HCT116 (cell line): ENCODE measurements at regions not wholly inside any gene's neighbourhood (a gene's known extent, or its start where the extent isn't known, plus 50 kb on each side); places are given as distances from the start of the nearest gene placed in this dataset.

Source experiments
- ATAC-seq: fragments of 200-7000 bp; cut with Tn5 transposase; 2 replicates; pipeline ENCODE4 v1.9.1; 2020; ENCODE audit warnings: mild to moderate bottlenecking, moderate library complexity
- BruUV-seq: library from RNA; stranded (reverse); fragments of 400-500 nt; replicated peaks from 2 replicates; lab custom pipeline; 2021; lab: Mats Ljungman, UMichigan
- CTCF ChIA-PET: fragments of 300-600 bp; sonication (Branson Sonifier 250); formaldehyde crosslinking; loops from one replicate; lab custom pipeline; 2021; ENCODE audit warnings: antibody characterized with exemption; lab: Charles Lee
- POLR2A ChIA-PET: fragments of 300-600, 350-600 bp; sonication (Branson Sonifier 250); formaldehyde crosslinking; loops from one replicate; lab custom pipeline; 2021; ENCODE audit warnings: antibody characterized with exemption; lab: Charles Lee
- RAD21 ChIA-PET, 2 experiments: fragments of 300-600 bp; sonication (Branson Sonifier 250); formaldehyde crosslinking; loops; one replicate each; lab custom pipeline; 2023; ENCODE audit warnings: low total read pairs in 2 of 2; ENCODE audit not compliant: uncharacterized antibody in 2 of 2, unreplicated experiment in 2 of 2, low non-redundant PET in 1 of 2; lab: Charles Lee
- DNase-seq: peaks from one replicate; pipeline ENCODE4 v3.0.0-alpha.2; 2010; ENCODE audit warnings: low read depth, low spot score
- H2AFZ ChIP-seq: fragments of 200-600 bp; shearing (Covaris generic), sonication (generic); 2 replicates; pipeline ENCODE4 v1.6.1; 2017; ENCODE audit warnings: low read depth, mixed run types, mixed read lengths, antibody characterized with exemption, low read length; ENCODE audit not compliant: poor library complexity, severe bottlenecking
- H3K27ac ChIP-seq: 2 replicates; pipeline ENCODE4 v1.5.1; 2012; ENCODE audit warnings: low read depth, low read length
- H3K27me3 ChIP-seq: fragments of 200-600 bp; sonication (generic); 2 replicates; pipeline ENCODE4 v1.6.1; 2016; ENCODE audit warnings: mixed run types, low read length, mixed read lengths; ENCODE audit not compliant: insufficient read depth
- H3K36me3 ChIP-seq, 2 experiments: fragments of 200-500 bp in 1 of 2; fragments of 200-600 bp in 1 of 2; sonication (Bioruptor generic) in 1 of 2; sonication (generic) in 1 of 2; 2 replicates each; pipeline versions ENCODE4 v1.5.1 to v1.6.1; 2014 to 2016; ENCODE audit warnings: low read length in 2 of 2, inconsistent platforms in 1 of 2, mixed read lengths in 1 of 2, mixed run types in 1 of 2; ENCODE audit not compliant: insufficient read depth in 2 of 2, control insufficient read depth in 1 of 2
- H3K4me1 ChIP-seq, 2 experiments: fragments of 200-600 bp in 1 of 2; sonication (generic) in 1 of 2; 2 replicates each; pipeline versions ENCODE4 v1.5.1 to v1.6.1; 2012 to 2017; ENCODE audit warnings: low read length in 2 of 2, inconsistent platforms in 1 of 2, mild to moderate bottlenecking in 1 of 2, mixed read lengths in 1 of 2, mixed run types in 1 of 2, moderate library complexity in 1 of 2; ENCODE audit not compliant: insufficient read depth in 2 of 2, control insufficient read depth in 1 of 2
- H3K4me2 ChIP-seq: fragments of 200-600 bp; sonication (generic); 2 replicates; pipeline ENCODE4 v1.6.1; 2017; ENCODE audit warnings: mixed run types, low read length, mixed read lengths
- H3K4me3 ChIP-seq, 2 experiments: fragments of 200-600 bp in 1 of 2; sonication (generic) in 1 of 2; replicated peaks in 1 of 2; 2 replicates each; pipeline ENCODE4 v1.5.1; 2011 to 2016; ENCODE audit warnings: low read length in 2 of 2, control low read depth in 1 of 2, low read depth in 1 of 2, mild to moderate bottlenecking in 1 of 2, mixed read lengths in 1 of 2, mixed run types in 1 of 2
- H3K79me2 ChIP-seq: fragments of 200-600 bp; sonication (generic); 2 replicates; pipeline ENCODE4 v1.6.1; 2017; ENCODE audit warnings: mild to moderate bottlenecking, mixed run types, low read length, moderate library complexity, mixed read lengths; ENCODE audit not compliant: insufficient read depth
- H3K9ac ChIP-seq: fragments of 200-600 bp; sonication (generic); 2 replicates; pipeline ENCODE4 v1.6.1; 2016; ENCODE audit warnings: low read length, mixed read lengths
- H3K9me2 ChIP-seq: fragments of 200-600 bp; sonication (generic), shearing (Covaris generic); 2 replicates; pipeline ENCODE4 v1.6.1; 2017; ENCODE audit warnings: mixed run types, mild to moderate bottlenecking, moderate library complexity; ENCODE audit not compliant: insufficient read depth
- H3K9me3 ChIP-seq, 2 experiments: fragments of 200-500 bp in 1 of 2; fragments of 200-600 bp in 1 of 2; sonication (Bioruptor generic) in 1 of 2; sonication (generic) in 1 of 2; 2 replicates each; pipeline ENCODE4 v1.6.1; 2014 to 2017; ENCODE audit warnings: low read length in 2 of 2, mixed read lengths in 2 of 2, inconsistent platforms in 1 of 2, low read depth in 1 of 2, mild to moderate bottlenecking in 1 of 2, mixed run types in 1 of 2, moderate library complexity in 1 of 2; ENCODE audit not compliant: control insufficient read depth in 1 of 2, insufficient read depth in 1 of 2
- H4K20me1 ChIP-seq: fragments of 200-600 bp; sonication (generic), shearing (Covaris generic); 2 replicates; pipeline ENCODE4 v1.6.1; 2017; ENCODE audit warnings: mixed run types, mild to moderate bottlenecking, moderate library complexity; ENCODE audit not compliant: insufficient read depth
- CEBPB ChIP-seq: IDR thresholded peaks from 2 replicates; pipeline ENCODE4 v1.6.1; 2012; ENCODE audit warnings: low read depth
- CTCF ChIP-seq, 3 experiments: fragments of 200-600 bp in 1 of 3; sonication (generic) in 1 of 3; IDR thresholded peaks in 2 of 3; conservative IDR thresholded peaks in 1 of 3; 2 replicates each; pipeline ENCODE4 v1.5.1; 2012 to 2017; ENCODE audit warnings: low read depth in 2 of 3, low read length in 2 of 3, antibody characterized with exemption in 1 of 3, borderline replicate concordance in 1 of 3, control low read depth in 1 of 3, mild to moderate bottlenecking in 1 of 3, mixed read lengths in 1 of 3, mixed run types in 1 of 3, moderate library complexity in 1 of 3; ENCODE audit not compliant: insufficient read depth in 1 of 3
- EGR1 ChIP-seq: IDR thresholded peaks from 2 replicates; pipeline ENCODE4 v1.6.1; 2012; ENCODE audit warnings: low read depth
- ELF1 ChIP-seq: IDR thresholded peaks from 2 replicates; pipeline ENCODE4 v1.6.1; 2012; ENCODE audit warnings: low read depth, borderline replicate concordance
- EZH2 ChIP-seq: fragments of 200-600 bp; sonication (generic); IDR thresholded peaks from 2 replicates; pipeline ENCODE4 v1.6.1; 2017; ENCODE audit warnings: antibody characterized with exemption, mixed run types
- EZH2phosphoT487 ChIP-seq: fragments of 200-600 bp; IDR thresholded peaks from 2 replicates; pipeline ENCODE4 v1.6.1; 2018; ENCODE audit warnings: antibody characterized with exemption, borderline replicate concordance
- FOSL1 ChIP-seq: IDR thresholded peaks from 2 replicates; pipeline ENCODE4 v1.6.1; 2012; ENCODE audit warnings: low read depth
- JUND ChIP-seq: IDR thresholded peaks from 2 replicates; pipeline ENCODE4 v1.6.1; 2012
- POLR2A ChIP-seq: IDR thresholded peaks from 2 replicates; pipeline ENCODE4 v1.7.0; 2011; ENCODE audit warnings: borderline replicate concordance; ENCODE audit not compliant: insufficient read depth, insufficient read length; ENCODE audit errors: extremely low read depth
- POLR2AphosphoS5 ChIP-seq: IDR thresholded peaks from 2 replicates; pipeline ENCODE4 v1.6.1; 2011; ENCODE audit warnings: mild to moderate bottlenecking, low read depth, low read length, moderate library complexity
- REST ChIP-seq: IDR thresholded peaks from 2 replicates; pipeline ENCODE4 v1.6.1; 2012; ENCODE audit warnings: low read depth
- SP1 ChIP-seq: IDR thresholded peaks from 2 replicates; pipeline ENCODE4 v1.6.1; 2012; ENCODE audit warnings: low read depth
- TCF7L2 ChIP-seq: IDR thresholded peaks from 2 replicates; pipeline ENCODE4 v1.7.0; 2011; ENCODE audit warnings: borderline replicate concordance, inconsistent platforms; ENCODE audit not compliant: insufficient read depth, insufficient read length; ENCODE audit errors: extremely low read depth
- YY1 ChIP-seq: IDR thresholded peaks from 2 replicates; pipeline ENCODE4 v1.6.1; 2011; ENCODE audit warnings: low read length, low read depth, moderate library complexity, mild to moderate bottlenecking; ENCODE audit not compliant: insufficient replicate concordance; ENCODE audit errors: extremely low read depth
- ZBTB33 ChIP-seq: IDR thresholded peaks from 2 replicates; pipeline ENCODE4 v1.6.1; 2011; ENCODE audit warnings: mild to moderate bottlenecking, low read length, moderate library complexity; ENCODE audit not compliant: insufficient replicate concordance; ENCODE audit errors: extremely low read depth
- ZFX ChIP-seq: fragments of 450-650 bp; IDR thresholded peaks from 2 replicates; pipeline ENCODE4 v1.6.1; 2017
- ZNF274 ChIP-seq: fragments of 200-500 bp; sonication (Bioruptor generic); IDR thresholded peaks from 2 replicates; pipeline ENCODE4 v1.6.1; 2014; ENCODE audit warnings: mild to moderate bottlenecking, low read depth, low read length, inconsistent platforms
- intact Hi-C: fragments of 100-400 bp; cut with micrococcal nuclease; formaldehyde crosslinking; loops from 2 replicates; pipeline ENCODE4 v1.10.0; 2022

GRCh38 chr3:115494826-115495225 is 128.5 kb upstream of the GAP43 start:
- Histone ChIP-seq H3K27ac (no peak overlapping the region), H2AFZ (no peak overlapping the region), H3K36me3 (no peaks in the 10 kb centered on the region), H3K9me2 (no peaks in the 10 kb centered on the region), H3K79me2 (no peaks in the 10 kb centered on the region), H3K9ac (no peak overlapping the region), H3K27me3 (no peaks in the 10 kb centered on the region), H3K9me3 (no peaks in the 10 kb centered on the region), H3K4me3 (no peak overlapping the region), H4K20me1 (no peaks in the 10 kb centered on the region), H3K4me1 (no peaks in the 10 kb centered on the region), H3K4me2 (no peak overlapping the region)
- no TSS peak for BruUV-seq
- ChIA-PET CTCF (no interaction called here), POLR2A (no interaction called here), RAD21 (no interaction called here)
- no peak for ATAC-seq
- no peak for DNase-seq
- intact Hi-C loops = no loop called here
- TF ChIP-seq EZH2phosphoT487 (no peak), YY1 (no peak), REST (no peak), POLR2AphosphoS5 (no peak), FOSL1 (no peak), ELF1 (no peak), SP1 (no peak), EZH2 (no peak), CTCF (IDR thresholded peaks at IDR 0.05 in 2 of 3, conservative IDR thresholded peaks at IDR 0.05 in 1 of 3; ENCODE audit: borderline replicate concordance in 1 of 3, insufficient read depth in 1 of 3, low read depth in 2 of 3, low read length in 2 of 3) (no peak), ZFX (no peak), ZNF274 (no peak), CEBPB (no peak), JUND (no peak), EGR1 (no peak), ZBTB33 (no peak), POLR2A (no peak), TCF7L2 (no peak)
